GM19452 (cell line): ENCODE measurements at regions not wholly inside any gene's neighbourhood (a gene's known extent, or its start where the extent isn't known, plus 50 kb on each side); places are given as distances from the start of the nearest gene placed in this dataset.
"Not testable (repeated sequence)": the region's sequence is repeated elsewhere in the genome, so short reads cannot be mapped to it uniquely, and the experiment has no call there.

Experiments used
- ATAC-seq: cut with Tn5 transposase; IDR thresholded peaks from one replicate; pipeline ENCODE4 v1.9.1; 2021; ENCODE audit not compliant: unreplicated experiment

DNA sequence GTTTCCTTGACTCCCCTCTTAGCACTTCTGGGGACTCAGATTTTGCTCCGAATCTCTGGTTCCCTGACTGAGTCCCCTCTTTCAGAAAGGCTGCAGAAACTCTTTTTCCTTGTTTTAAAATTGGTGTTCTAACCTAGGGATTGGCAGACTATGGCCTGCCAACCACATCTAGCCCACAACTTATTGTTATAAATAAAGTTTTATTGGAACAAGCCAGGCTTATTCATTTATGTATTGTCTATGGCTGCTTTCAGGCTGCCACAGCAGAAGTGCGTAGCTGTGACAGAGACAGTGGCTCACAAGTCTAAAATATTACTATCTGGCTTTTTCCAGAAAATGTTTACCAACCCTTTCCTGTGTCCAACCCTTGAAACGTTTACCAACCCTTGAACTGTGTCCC lies 81.7 kb downstream of the IER5 start:
- no peak for ATAC-seq

DNA sequence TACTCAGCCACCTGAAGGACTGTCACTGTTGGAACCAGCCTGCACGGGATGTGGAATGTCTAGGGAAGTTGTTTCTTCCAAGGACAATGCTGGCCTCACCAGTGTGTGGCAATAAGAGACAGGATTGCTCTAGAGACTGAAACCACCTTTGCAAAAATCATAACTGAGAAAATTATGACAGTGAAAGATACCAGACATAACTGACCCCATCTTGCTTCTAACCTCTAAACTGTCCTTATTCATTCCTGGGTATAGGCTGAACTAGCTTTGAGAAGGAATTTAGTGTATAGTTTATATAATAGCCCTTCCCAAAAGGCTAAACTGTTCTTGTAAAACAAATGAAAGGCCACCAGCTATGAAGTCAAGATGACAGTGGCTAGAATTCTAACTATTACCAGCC lies 83.6 kb downstream of the IER5 start:
- no peak for ATAC-seq

DNA sequence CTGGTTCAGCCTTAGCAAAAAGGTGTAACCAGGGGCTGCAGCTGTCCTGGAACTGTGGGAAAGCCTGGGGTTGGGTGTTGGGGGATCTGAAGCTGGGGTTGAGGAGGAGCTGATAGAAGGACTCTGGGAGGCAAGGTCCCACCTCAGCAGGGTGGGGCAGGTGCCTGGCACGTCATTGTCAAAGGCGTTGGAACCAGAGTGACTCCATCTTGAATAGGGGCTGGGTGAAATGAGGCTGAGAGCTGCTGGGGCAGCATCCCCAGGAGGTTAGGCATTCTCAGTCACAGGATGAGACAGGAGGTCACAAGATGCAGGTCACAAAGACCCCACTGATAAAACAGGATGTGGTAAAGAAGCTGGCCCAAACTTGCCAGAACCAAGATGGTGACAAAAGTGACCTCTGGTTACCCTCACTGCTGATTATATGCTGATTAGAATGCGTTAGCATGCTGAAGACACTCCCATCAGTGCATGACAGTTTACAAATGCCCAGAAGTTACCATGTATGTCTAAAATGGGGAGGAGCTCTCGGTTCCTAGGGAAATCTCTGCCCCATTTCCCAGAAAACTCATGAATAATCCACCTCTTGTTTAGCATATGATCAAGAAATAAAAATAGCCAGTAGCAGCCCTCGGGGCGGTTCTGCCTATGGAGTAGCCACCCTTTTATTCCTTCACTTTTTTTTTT lies 85.4 kb downstream of the IER5 start:
- no peak for ATAC-seq

DNA sequence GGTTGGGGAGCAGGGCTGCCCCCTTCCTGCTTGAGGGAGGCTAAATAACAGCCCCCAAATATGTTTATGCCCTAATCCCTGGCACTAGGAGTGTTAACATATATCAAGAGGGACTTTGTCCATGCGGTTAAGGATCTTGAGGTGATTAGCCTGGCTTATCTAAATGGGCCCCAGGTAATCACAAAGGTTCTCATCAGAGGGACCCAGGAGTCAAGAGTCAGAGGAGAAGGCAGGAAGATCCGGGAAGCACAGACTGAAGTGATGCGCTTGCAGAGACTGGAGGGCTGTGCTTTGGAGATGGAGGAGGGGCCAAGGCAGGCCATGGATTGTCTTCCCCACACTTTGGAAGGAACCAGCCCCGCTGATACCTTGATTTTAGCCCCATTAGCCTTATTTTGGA lies 86.4 kb downstream of the IER5 start:
- ATAC-seq, result no peak

DNA sequence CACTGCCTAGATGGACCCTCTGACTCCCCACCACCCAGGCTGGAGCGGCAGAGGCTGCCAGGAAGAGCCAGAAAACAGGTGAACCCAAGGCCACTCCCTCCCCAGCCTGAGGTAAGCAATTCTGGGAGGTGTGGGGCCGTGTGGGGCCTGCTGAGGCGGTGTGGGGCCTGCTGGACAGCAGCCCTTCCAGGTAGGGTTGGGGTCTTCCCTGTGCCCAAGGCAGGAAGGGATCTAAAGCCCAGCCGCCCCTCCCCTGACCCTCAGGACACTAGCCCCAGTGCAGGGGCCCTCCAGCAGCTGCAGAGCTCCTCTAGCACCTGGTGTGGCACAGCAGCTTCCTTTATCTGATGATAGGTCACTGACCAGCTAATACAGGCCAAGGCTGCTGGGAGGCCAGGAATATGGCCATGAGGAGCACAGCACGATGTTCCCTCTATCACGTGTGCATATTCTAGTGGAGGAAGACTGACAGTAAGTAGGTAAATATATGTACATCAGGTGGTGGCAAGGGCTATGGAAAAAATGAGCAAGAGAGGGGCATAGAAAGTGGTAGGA lies 86.9 kb downstream of the IER5 start:
- no peak for ATAC-seq

DNA sequence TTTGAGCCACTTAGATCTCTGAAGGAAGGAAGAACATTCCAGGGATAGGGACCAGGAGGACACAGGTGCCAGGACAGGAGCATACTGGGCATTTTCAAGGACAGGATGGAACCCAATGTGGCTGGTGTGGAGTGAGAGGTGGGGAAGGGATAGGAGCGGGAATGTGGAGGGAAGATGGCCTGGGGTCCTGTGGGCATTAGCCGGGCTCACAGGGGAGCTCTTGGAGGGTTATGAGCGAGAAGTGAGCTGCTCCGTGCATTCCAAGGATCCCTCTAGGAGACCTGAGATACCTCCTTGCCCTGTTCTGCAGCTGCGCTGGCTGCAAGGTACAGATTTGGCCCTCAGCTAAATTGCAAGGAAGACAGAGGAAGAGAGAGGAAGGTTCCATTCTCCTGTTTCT lies 87.5 kb downstream of the IER5 start:
- no peak for ATAC-seq

DNA sequence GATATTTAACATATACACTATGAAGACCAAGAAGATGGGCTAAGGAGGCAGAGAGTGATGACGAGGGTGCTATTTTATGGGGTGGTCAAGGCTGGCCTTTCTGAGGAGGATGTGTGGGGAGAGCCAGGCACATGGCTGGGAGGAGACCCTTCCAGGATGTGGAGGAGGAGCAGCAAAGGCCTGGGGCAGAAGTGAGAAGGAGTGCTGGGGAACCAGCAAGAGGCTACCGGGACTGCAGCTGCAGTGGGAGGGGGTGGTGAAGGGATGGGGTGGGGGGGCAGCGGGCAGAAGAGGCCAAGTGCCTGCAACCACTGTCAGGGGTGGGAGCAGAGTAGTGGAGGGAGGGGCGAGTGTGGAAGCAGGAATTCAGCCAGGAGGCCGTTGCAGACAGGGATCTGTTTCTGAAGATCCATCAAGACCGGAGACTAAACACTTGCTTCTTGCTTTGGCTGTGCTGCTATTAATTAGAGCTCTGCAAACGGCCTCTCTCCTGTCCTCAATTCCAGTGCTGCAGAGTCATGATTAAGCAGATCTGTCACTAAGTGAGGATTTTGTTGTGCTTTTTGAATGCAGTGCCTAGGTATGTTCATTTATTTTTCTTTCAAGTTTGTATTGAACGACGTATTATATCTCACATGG lies 89.9 kb downstream of the IER5 start:
- no peak for ATAC-seq

DNA sequence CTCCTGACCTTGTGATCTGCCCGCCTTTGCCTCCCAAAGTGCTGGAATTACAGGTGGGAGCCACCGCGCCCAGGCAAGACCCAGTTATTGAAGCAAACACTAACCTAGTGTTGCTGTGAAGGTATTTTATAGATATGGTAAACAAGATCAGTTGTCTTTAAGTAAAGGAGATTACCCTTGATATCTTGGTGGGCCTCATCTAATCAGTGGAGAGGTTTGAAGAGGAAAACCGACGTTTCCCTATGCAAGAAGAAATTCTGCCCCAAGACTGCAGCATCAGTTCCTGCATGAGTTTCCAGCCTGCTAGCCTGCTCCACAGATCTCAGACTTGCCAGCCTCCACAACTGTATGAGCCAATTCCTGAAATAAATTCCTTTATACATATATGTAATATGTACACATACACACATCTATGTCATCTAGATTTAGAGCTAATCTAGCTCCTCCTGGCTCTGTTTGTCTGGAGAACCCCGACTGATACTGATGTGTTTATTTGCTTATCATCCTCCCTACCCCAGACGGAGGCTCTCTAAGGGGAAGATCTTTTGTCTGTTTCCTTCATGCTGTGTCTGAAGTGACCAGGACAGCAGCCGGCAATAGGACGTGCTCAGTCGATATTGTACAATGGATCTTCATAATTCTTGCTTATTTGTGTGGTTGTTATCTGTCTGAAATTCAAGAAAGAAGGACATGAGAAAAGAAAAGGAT lies 90.9 kb downstream of the IER5 start:
- ATAC-seq, result no peak

DNA sequence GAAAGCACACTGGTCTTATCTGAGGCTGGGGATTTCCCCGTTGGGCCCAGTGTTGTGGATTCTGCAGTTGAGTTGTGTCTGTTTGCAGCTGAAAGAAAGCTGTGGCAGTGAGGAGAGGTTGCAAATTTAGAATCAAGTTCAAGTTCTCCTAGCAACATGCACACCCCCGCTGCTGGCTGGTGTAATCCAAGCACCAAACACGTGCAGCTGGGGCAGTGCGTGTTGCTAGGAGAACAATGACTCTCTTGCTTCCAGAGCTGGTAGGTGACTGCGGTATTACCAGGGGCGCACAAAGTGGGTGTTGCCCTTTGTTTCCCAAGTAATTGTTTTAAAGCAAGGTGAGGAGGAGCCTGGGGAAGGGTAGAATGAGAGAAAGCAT lies 91.5 kb downstream of the IER5 start:
- ATAC-seq, result no peak

DNA sequence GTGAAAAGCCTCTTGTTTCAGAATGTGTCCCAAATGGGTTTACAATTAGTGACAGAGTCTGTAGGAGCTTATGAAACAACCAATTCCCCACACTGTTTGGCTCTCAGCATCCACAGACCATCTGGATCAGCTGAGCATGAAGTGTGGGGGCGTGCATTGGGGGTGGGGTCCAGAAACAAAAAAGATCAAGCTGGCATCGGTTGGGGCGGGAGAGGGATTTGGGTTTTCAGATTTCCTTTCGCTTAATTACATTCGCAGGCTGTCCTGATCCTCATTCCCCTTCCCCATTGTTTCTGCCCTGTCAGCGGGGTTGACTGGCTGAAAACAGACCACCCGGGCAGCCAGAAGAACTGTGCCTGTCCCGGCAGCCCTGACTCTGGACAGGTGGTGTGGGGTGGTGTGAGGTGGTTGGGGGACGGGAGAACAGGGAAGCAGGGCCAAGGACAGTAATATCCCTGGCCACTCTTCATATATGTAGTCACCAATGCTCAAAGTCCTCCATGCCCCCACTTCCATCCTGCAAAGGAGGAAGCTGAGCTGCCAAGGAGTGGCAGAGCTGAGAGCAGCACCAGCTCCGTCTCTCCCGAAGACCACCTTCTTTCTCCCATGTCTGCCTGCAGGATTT lies 92.0 kb downstream of the IER5 start:
- ATAC-seq, result no peak

DNA sequence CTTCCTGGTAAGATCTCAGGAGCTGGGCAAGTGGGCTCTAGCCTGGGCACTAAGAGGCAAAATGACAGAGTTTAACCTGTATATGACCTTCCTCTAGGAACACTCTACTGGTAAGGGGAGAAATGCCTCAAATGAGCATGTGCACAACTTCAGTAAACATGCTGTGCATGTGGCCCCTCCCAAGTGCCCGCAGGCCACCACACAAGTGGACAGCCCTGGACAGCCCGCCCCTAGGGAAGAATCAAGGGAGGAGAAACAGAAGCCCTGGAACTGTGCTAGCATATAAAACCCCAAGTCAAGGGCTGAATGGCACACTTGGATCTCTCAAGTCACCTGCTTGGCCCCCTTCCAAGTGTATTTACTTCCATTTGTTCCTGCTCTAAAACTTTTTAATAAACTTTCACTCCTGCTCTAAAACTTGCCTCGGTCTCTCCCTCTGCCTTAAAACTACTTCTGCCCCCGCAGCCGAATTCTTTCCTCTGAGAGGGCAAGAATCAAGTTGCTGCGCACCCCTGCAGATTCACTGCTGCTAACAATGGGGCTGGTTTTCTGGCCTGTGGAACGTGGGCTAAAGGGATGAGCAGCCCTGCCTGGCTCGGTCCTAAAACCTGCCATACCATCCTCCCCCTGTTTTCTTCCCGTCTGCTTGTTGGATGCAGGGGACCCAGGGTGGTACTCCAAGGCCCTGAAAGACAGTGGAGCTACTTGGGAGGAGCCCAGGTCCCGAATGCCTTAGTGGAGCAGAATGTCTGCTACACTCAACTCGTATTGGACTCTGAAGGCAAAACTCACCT lies 93.5 kb downstream of the IER5 start:
- no peak for ATAC-seq

DNA sequence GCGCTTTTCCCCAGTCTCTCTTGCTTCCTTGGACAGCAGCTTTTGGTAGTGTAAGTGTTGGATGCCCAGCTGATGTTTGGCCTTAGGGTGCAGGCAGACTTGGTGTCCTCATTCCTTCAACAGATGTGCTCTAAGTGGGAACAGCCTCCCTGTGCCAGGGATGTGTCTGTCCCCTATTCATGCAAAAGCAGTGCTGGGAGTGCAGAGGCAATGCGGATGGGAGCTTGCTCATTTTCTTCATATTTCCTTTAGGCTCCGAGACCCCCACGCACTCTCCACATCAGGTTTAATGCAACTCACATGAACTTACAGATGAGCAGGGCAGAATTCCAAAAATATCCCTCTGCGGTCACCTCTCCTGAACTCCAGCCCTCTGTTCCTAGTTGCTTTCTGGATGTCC lies 96.1 kb downstream of the IER5 start:
- ATAC-seq, result no peak

DNA sequence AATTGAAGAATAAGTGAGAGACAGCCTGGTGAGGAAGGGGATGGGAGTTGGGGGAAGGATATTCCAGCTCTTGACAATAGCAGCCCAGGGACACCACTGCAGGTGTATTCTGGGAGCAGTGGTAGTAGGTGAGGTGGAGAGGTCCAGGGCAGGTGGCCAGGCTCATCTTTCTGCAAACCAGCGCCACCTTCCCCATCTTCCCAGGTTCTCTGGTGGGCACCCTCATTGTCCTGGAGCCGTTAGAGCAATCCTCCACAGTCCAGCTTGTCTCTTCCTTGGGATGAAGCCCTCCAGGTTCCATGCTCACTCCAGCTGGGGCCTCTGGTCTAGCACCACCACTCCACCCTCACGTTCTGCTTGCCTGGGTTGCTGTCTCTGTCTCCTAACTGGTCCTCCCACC lies 97.0 kb downstream of the IER5 start:
- ATAC-seq, result no peak

DNA sequence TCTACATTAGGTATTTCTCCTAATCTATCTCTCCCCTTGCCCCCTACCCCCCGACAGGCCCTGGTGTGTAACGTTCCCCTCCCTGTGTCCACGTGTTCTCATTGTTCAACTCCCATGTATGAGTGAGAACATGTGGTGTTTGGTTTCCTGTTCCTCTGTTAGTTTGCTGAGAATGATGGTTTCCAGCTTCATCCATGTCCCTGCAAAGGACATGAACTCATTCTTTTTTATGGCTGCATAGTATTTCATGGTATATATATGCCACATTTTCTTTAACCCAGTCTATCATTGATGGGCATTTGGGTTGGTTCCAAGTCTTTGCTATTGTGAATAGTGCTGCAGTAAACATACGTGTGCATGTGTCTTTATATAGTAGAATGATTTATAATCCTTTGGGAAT lies 97.6 kb downstream of the IER5 start:
- not testable (repeated sequence) for ATAC-seq

DNA sequence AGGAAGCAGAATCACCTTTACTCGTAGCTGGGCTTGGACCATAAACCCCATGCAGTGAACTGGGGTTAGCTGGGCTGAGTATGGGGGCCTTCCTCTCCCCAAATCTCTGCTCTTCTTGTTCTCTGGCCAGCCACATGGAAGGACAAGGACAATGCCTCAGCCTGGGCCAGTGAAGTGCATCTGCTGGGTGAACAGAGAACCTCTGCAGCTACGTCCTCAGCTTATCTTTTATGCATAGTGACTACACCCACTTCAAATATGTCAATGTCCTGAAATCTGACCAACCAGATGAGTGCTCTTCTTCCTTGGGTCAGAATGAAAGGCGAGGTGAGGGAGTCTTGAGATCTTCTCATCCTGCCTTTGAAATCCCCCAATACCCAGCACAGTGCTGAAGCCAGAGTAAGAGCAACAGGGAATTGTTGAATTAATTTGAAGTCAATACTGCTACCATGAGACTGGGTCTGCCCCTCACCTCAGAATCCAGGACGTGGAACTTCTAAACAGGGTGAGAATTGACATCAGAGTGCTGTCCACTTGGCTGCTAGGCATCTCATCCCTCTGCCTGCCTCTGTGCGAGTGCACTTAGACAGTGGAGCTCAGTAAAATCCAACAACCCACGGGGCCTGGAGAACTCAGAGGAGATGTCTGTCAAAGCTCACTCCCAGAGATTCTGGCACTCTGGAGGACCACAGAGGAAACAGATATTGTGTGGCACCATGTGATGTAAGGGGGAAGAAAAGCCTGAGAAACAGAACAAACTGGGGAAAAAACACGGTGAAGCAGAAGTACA lies 99.0 kb downstream of the IER5 start:
- ATAC-seq, result no peak

DNA sequence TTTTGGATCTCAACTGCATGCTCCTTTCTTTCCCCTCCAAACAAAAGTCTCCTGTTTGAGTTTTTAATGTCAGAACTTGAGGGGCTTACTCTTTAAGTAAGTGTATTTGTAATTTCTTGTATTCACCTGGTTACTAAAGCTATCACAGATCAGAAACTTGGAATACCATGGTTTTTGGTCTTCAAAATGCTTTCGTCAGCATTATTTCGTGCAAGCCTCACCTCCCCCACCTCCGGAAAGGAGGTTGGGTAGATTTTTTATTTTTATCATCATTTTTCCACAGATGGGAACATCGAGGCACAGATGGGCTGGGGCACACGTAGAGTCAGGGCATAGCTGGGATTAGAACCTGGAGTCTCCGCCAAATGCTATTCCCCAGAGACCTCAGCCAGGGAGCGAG lies 100.7 kb downstream of the IER5 start:
- ATAC-seq, result no peak

DNA sequence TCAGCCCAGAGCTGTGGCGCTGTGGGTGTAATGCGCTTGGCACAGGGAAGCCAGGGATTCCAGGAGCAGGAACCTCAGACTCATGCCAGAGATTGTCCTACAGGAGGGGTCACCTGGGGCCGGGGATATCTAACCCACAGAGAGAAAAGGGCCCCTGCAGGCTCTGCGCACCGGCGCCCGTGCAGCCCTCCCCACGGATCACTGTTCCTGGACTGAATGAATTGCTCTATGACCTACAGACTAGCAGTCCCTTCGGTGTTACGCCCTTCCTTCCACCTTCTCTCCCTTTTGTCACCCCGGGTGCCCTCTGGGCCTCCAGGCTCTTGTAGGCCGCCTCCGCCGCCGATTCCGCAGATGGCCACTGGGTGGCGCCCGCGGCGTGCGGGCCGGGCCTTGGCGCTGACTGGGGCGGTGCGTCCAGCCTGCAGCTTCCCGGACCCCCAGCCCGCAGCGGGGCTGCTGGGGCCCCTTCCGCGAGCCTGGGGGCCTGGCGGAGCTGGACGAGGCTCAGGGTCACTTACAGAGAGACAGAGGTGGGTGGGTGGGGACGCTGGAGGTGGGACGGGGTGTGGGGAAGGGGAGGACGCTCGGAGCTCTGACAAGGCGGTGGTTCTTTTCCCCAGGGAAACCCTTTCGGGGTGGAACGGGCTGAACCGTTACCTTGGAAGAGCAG lies 101.3 kb downstream of the IER5 start:
- peak; percentile 72 for ATAC-seq

DNA sequence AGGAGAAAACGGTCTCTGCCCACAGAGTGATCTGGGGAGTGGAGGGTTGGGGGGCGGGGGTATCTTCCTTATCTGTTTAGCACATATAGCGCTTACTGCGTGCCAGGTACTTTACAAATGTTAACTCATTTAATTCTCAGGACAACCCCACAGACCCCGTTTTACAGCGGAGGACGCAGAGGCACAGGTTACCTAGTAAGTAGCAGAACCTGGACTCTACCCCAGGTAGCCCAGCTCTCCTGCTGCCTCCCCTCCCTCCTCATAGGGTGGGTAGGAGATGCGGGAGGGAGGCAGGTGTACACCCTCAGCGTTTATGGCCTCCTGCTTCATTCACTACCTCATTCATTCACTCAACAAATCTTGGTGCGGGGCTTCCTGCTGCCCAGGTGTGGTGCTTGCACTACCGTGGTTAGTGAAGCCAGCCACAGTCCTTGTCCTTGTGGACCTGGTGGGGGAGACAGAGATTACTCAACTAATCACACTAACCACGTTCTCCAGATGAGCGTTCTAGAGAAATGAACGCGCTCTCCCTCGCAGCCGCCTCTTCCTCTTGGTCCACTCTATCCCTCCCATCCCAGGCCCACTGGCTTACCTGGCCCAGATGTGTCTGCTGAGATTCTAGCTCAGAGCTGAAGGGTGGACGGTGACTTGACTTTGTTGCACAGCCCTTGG lies 102.0 kb downstream of the IER5 start:
- no peak for ATAC-seq

DNA sequence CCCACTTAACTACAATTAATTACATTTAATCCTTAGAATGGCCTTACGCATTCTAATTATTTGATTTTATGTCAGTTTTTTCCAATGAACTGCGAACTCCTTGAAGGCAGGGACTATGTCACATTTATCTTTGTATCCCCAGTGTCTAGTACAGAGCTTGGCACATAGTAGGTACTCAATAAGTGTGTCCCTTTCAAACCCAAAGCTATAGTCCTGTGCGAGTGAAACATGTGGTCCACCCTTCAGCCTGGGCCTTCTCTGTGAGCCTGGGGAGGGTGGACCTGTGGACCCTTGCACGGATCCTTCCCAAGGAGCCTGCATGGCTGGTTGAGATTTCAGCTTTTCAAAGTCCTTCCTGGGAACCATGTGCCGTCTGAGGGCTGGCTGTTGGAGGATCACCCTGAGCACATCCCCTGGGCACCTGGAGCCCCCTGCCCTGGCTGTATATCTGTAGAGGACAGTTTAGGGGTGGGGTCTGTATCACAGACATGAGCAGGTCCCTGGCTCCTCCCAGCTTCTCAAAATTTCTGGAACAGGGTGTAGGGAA lies 103.1 kb downstream of the IER5 start:
- no peak for ATAC-seq
